Endothelial cell of umbilical vein (primary cell): ENCODE measurements at regions not wholly inside any gene's neighbourhood (a gene's known extent, or its start where the extent isn't known, plus 50 kb on each side); places are given as distances from the start of the nearest gene placed in this dataset.

Experiments
- BruUV-seq: library from RNA; stranded (reverse); fragments of 400-500 nt; replicated peaks from 2 replicates; lab custom pipeline; 2021; lab: Mats Ljungman, UMichigan
- CTCF ChIA-PET: fragments of 300-600, 350-600 bp; sonication (Branson Sonifier 250); formaldehyde crosslinking; loops from one replicate; lab custom pipeline; 2021; ENCODE audit warnings: antibody characterized with exemption, inconsistent platforms; lab: Charles Lee
- POLR2A ChIA-PET: fragments of 300-600, 350-600 bp; sonication (Branson Sonifier 250); formaldehyde crosslinking; loops from one replicate; lab custom pipeline; 2021; ENCODE audit warnings: antibody characterized with exemption, inconsistent platforms; lab: Charles Lee
- DNase-seq: peaks from one replicate; pipeline ENCODE4 v3.0.0-alpha.2; 2011; ENCODE audit warnings: low read depth, low spot score
- FAIRE-seq: peaks from 2 replicates; lab custom pipeline; 2011; peaks lifted over from hg19 to GRCh38; lab: Jason Lieb, UNC
- H2AFZ ChIP-seq: 2 replicates; pipeline ENCODE4 v1.6.0; 2012; ENCODE audit warnings: low read depth, low read length, control low read depth, inconsistent platforms
- H3K27ac ChIP-seq: 2 replicates; pipeline ENCODE4 v1.5.1; 2011; ENCODE audit warnings: low read depth, mild to moderate bottlenecking, control low read depth, low read length, moderate library complexity; ENCODE audit not compliant: insufficient read depth
- H3K27me3 ChIP-seq, 2 experiments: 2 replicates each; pipeline versions ENCODE4 v1.6.0 to v1.6.1; 2011; ENCODE audit warnings: low read length in 2 of 2, mixed read lengths in 1 of 2; ENCODE audit not compliant: control insufficient read depth in 2 of 2, insufficient read depth in 2 of 2
- H3K36me3 ChIP-seq, 2 experiments: 2 replicates in 1 of 2; 3 replicates in 1 of 2; pipeline ENCODE4 v1.5.1; 2011; ENCODE audit warnings: low read length in 2 of 2, mild to moderate bottlenecking in 1 of 2, moderate library complexity in 1 of 2; ENCODE audit not compliant: control insufficient read depth in 2 of 2, insufficient read depth in 2 of 2; ENCODE audit errors: extremely low read depth in 1 of 2
- H3K4me1 ChIP-seq: 3 replicates; pipeline ENCODE4 v1.5.1; 2011; ENCODE audit warnings: mild to moderate bottlenecking, low read length; ENCODE audit not compliant: control insufficient read depth, insufficient read depth; ENCODE audit errors: extremely low read depth
- H3K4me2 ChIP-seq: 2 replicates; pipeline ENCODE4 v1.6.1; 2011; ENCODE audit warnings: low read length, control low read depth, mixed read lengths; ENCODE audit not compliant: insufficient read depth
- H3K4me3 ChIP-seq, 3 experiments: fragments of 200-600 bp in 1 of 3; sonication (generic), shearing (Covaris generic) in 1 of 3; replicated peaks in 1 of 3; 2 replicates each; pipeline ENCODE4 v1.5.1; 2011 to 2016; ENCODE audit warnings: control low read depth in 3 of 3, low read length in 3 of 3, mild to moderate bottlenecking in 2 of 3, inconsistent platforms in 1 of 3, low read depth in 1 of 3, moderate library complexity in 1 of 3; ENCODE audit not compliant: insufficient read depth in 1 of 3
- H3K79me2 ChIP-seq: 2 replicates; pipeline ENCODE4 v1.6.0; 2012; ENCODE audit warnings: low read length, inconsistent platforms; ENCODE audit not compliant: control insufficient read depth, insufficient read depth
- H3K9ac ChIP-seq: replicated peaks from 2 replicates; pipeline ENCODE3; 2011; ENCODE audit warnings: low read length, control low read depth; ENCODE audit not compliant: insufficient read depth; ENCODE audit errors: extremely low read depth
- H3K9me1 ChIP-seq: replicated peaks from 3 replicates; pipeline ENCODE4 v1.6.0; 2011; ENCODE audit warnings: mild to moderate bottlenecking, low read length; ENCODE audit not compliant: control insufficient read depth, insufficient read depth; ENCODE audit errors: extremely low read depth
- H3K9me3 ChIP-seq: replicated peaks from 2 replicates; pipeline ENCODE4 v1.5.1; 2012; ENCODE audit warnings: low read length, inconsistent platforms; ENCODE audit not compliant: control insufficient read depth, insufficient read depth
- H4K20me1 ChIP-seq: replicated peaks from 2 replicates; pipeline ENCODE3; 2011; ENCODE audit warnings: mild to moderate bottlenecking, low read length; ENCODE audit not compliant: control insufficient read depth, insufficient read depth; ENCODE audit errors: extremely low read depth
- CTCF ChIP-seq, 2 donors: IDR thresholded peaks; 1 replicate in 1 of 2; 2 replicates in 1 of 2; pipeline ENCODE4 v1.5.1; 2011; ENCODE audit warnings: low read length in 2 of 2, mild to moderate bottlenecking in 2 of 2, moderate library complexity in 2 of 2, control low read depth in 1 of 2, inconsistent platforms in 1 of 2, low read depth in 1 of 2; ENCODE audit not compliant: insufficient read depth in 1 of 2; ENCODE audit errors: extremely low read depth in 1 of 2
- EZH2 ChIP-seq: IDR thresholded peaks from 2 replicates; pipeline ENCODE4 v1.6.1; 2012; ENCODE audit warnings: borderline replicate concordance, low read depth, mild to moderate bottlenecking, moderate library complexity, low read length, inconsistent platforms; ENCODE audit not compliant: severe bottlenecking
- FOS ChIP-seq: IDR thresholded peaks from 2 replicates; pipeline ENCODE4 v1.6.1; 2011; ENCODE audit warnings: mild to moderate bottlenecking, low read length, moderate library complexity, borderline replicate concordance; ENCODE audit not compliant: insufficient read depth
- GATA2 ChIP-seq: IDR thresholded peaks from 2 replicates; pipeline ENCODE4 v1.7.0; 2011; ENCODE audit warnings: low read depth, mild to moderate bottlenecking, moderate library complexity, mixed read lengths, low read length; ENCODE audit not compliant: insufficient read length, insufficient read depth
- JUN ChIP-seq: IDR thresholded peaks from 2 replicates; pipeline ENCODE4 v1.6.1; 2011; ENCODE audit warnings: borderline replicate concordance, low read depth; ENCODE audit not compliant: insufficient read length, insufficient read depth
- MYC ChIP-seq: IDR thresholded peaks from one replicate; pipeline ENCODE4 v1.6.1; 2011; ENCODE audit warnings: mild to moderate bottlenecking, low read depth, low read length
- POLR2A ChIP-seq: IDR thresholded peaks from 2 replicates; pipeline ENCODE4 v1.6.1; 2012; ENCODE audit warnings: low read depth, mild to moderate bottlenecking, control low read depth, low read length
- POLR2AphosphoS5 ChIP-seq: IDR thresholded peaks from 2 replicates; pipeline ENCODE4 v1.6.1; 2012; ENCODE audit warnings: low read depth, mild to moderate bottlenecking, control low read depth, low read length, moderate library complexity; ENCODE audit not compliant: insufficient read depth
- dilution Hi-C: fragments of 300-500 bp; cut with MboI; formaldehyde crosslinking; loops from one replicate; pipeline ENCODE4 v1.15.0; 2019; ENCODE audit warnings: low sequenced_read_pairs; ENCODE audit not compliant: extremely low pct_ligation_motif_present
- intact Hi-C: fragments of 100-400 bp; cut with micrococcal nuclease; formaldehyde crosslinking; loops from one replicate; pipeline ENCODE4 v1.10.0; 2022
- TF ChIP-seq, protein P1 (sequence below): IDR thresholded peaks from 2 replicates; pipeline ENCODE4 v1.6.1; 2011; ENCODE audit not compliant: insufficient read depth, insufficient read length

DNA sequence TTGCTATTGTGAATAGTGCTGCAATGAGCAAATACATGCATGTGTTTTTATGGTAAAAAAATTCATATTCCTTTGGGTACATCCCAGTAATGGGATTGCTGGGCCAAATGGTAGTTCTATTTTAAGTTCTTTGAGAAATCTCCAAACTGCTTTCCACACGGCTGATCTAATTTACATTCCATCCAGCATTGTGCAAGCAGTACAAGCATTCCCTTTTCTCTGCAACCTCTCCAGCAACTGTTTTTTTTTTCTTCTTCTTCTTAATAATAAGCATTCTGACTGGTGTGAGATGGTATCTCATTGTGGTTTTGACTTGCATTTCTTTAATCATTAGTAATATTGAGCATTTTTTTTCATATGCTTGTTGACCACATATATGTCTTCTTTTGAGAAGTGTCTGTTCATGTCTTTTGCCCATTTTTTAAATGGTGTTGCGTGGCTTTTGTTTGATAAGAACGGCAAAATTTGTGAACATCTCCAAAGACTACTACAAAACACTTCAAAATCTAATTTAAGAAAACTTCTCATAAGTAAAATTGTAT is 136.1 kb upstream of the MYO3A start:
- no peaks in the 10 kb centered on the region for H3K9me1 ChIP-seq
- H3K9me3 ChIP-seq, result no peaks in the 10 kb centered on the region
- H3K27me3 ChIP-seq, result no peaks in the 10 kb centered on the region
- H4K20me1 ChIP-seq, result no peaks in the 10 kb centered on the region
- no peak overlapping the region for H3K4me2 ChIP-seq
- dilution Hi-C loops (no loop called here), intact Hi-C loops (no loop called here)
- DNase-seq (no peak), FAIRE-seq (no peak)
- no TSS peak for BruUV-seq
- no peak overlapping the region for H3K27ac ChIP-seq
- no peaks in the 10 kb centered on the region for H3K36me3 ChIP-seq
- no peak overlapping the region for H2AFZ ChIP-seq
- no peaks in the 10 kb centered on the region for H3K4me1 ChIP-seq
- no peak overlapping the region for H3K9ac ChIP-seq
- CTCF ChIA-PET, result no interaction called here
- H3K4me3 ChIP-seq, result no peak overlapping the region
- POLR2A ChIA-PET, result no interaction called here
- TF ChIP-seq, protein P1, sequence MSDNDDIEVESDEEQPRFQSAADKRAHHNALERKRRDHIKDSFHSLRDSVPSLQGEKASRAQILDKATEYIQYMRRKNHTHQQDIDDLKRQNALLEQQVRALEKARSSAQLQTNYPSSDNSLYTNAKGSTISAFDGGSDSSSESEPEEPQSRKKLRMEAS, result no peak
- TF ChIP-seq EZH2 (no peak), JUN (no peak)
- no peaks in the 10 kb centered on the region for H3K79me2 ChIP-seq

- TF ChIP-seq MYC (no peak), EZH2 (no peak), POLR2AphosphoS5 (no peak), CTCF (IDR thresholded peaks at IDR 0.05; ENCODE audit: extremely low read depth in 1 of 2, insufficient read depth in 1 of 2, low read depth in 1 of 2, low read length in 2 of 2) (no peak), FOS (no peak), POLR2A (no peak), GATA2 (no peak), JUN (no peak)
- TF ChIP-seq, protein P1, result no peak
- H3K36me3 ChIP-seq, result no peaks in the 10 kb centered on the region
- H4K20me1 ChIP-seq, result no peaks in the 10 kb centered on the region
- H3K9me3 ChIP-seq, result no peaks in the 10 kb centered on the region
- no TSS peak for BruUV-seq
- dilution Hi-C loops (no loop called here), intact Hi-C loops (no loop called here)
- H3K4me2 ChIP-seq, result no peak overlapping the region
- FAIRE-seq (no peak), DNase-seq (no peak)
- H3K4me1 ChIP-seq, result no peaks in the 10 kb centered on the region
- H3K9ac ChIP-seq, result no peak overlapping the region
- POLR2A ChIA-PET, result no interaction called here
- H3K4me3 ChIP-seq, result no peak overlapping the region
- no peaks in the 10 kb centered on the region for H3K79me2 ChIP-seq
- no peaks in the 10 kb centered on the region for H3K27me3 ChIP-seq
- CTCF ChIA-PET, result interaction anchor here (1.0 kb wide), 1 partner anchor 71 kb away, joined by 3 read pairs; no protein-coding TSS in a partner anchor
- H3K27ac ChIP-seq, result no peak overlapping the region
- H3K9me1 ChIP-seq, result no peaks in the 10 kb centered on the region
- H2AFZ ChIP-seq, result no peak overlapping the region
These were observed 129.5 kb upstream of the MYO3A start for GRCh38 chr10:25804505-25804904.
